Right lobe of liver (tissue), 6 donors: ENCODE measurements at regions not wholly inside any gene's neighbourhood (a gene's known extent, or its start where the extent isn't known, plus 50 kb on each side); places are given as distances from the start of the nearest gene placed in this dataset.

Source experiments
- ATAC-seq, 4 donors: fragments of 200-7000 bp; cut with Tn5 transposase; one replicate each; pipeline ENCODE4 v1.9.1; 2020; ENCODE audit warnings: mild to moderate bottlenecking in 4 of 4, moderate library complexity in 4 of 4
- DNase-seq, 3 donors: peaks; one replicate each; pipeline ENCODE4 v3.0.0-alpha.2; 2020
- H3K27ac ChIP-seq, 3 donors: fragments of 200-600 bp; one replicate each; pipeline ENCODE4 v1.8.0; 2022
- H3K27me3 ChIP-seq, 2 donors: fragments of 200-600 bp; one replicate each; pipeline ENCODE4 v1.8.0; 2022
- H3K36me3 ChIP-seq, 4 donors: fragments of 200-600 bp; sonication (generic) in 1 of 4; one replicate each; pipeline versions ENCODE4 v1.5.1 to v1.8.0; 2017 to 2022; ENCODE audit warnings: control low read depth in 1 of 4
- H3K4me1 ChIP-seq, 4 donors: fragments of 200-600 bp; sonication (generic) in 1 of 4; one replicate each; pipeline versions ENCODE4 v1.5.1 to v1.8.0; 2017 to 2022; ENCODE audit warnings: control low read depth in 1 of 4
- H3K4me3 ChIP-seq, 3 donors: fragments of 200-600 bp; one replicate each; pipeline ENCODE4 v1.8.0; 2022
- H3K9me3 ChIP-seq, 4 donors: fragments of 200-600 bp; sonication (generic) in 1 of 4; one replicate each; pipeline versions ENCODE4 v1.5.1 to v1.8.0; 2017 to 2022; ENCODE audit warnings: control low read depth in 1 of 4
- CTCF ChIP-seq, 4 donors: fragments of 200-600 bp in 3 of 4; fragments of 450-650 bp in 1 of 4; IDR thresholded peaks; one replicate each; pipeline versions ENCODE4 v1.5.1 to v1.8.0; 2016 to 2022; ENCODE audit warnings: antibody characterized with exemption in 4 of 4, mild to moderate bottlenecking in 2 of 4
- POLR2A ChIP-seq: fragments of 450-650 bp; IDR thresholded peaks from one replicate; pipeline ENCODE4 v1.6.1; 2017; ENCODE audit warnings: antibody characterized with exemption, mild to moderate bottlenecking
- WGBS: methylation state at CpG from one replicate; pipeline ENCODE4 v1.1.6; 2018; ENCODE audit warnings: low coverage, low lambda C conversion rate; ENCODE audit not compliant: insufficient coverage; ENCODE audit errors: missing lambda C conversion rate; 5-methylcytosine and 5-hydroxymethylcytosine counted together
- intact Hi-C, 2 donors: fragments of 100-400 bp; cut with DNase I; formaldehyde crosslinking; loops; one replicate each; pipeline versions ENCODE4 v1.11.2 to v1.14.1; 2022
- donor health status: DM: no; HTN: yes; CAD: no.
- donor health status: DM: no; HTN: no; CAD: no.
- donor health status: DM: no; HTN: no; CAD: no.
- donor health status: DM: no; HTN: yes; CAD: no.
- donor health status: DM: no; HTN: yes; CAD: no.

GRCh38 chr10:88080213-88080612 is 216.8 kb downstream of the PTEN start:
- Histone ChIP-seq H3K4me1 (peaks cover 0 to 51% (median 18%) of the 10 kb centered on the region in 4 donors), H3K27ac (peak overlapping the region; percentile 21 to 84 (median 62)), H3K36me3 (no peaks in the 10 kb centered on the region), H3K4me3 (no peak overlapping the region), H3K27me3 (no peaks in the 10 kb centered on the region), H3K9me3 (no peaks in the 10 kb centered on the region)
- intact Hi-C loops = no loop called here
- 3% methylated on average over 3 of the region's 3 CpGs for WGBS
- no peak for TF ChIP-seq POLR2A
- no peak for TF ChIP-seq CTCF (IDR thresholded peaks at IDR 0.05)
- DNase-seq = no peak
- peak; percentile 88 to 96 (median 91) for ATAC-seq

GRCh38 chr10:88081457-88082054 is 218.1 kb downstream of the PTEN start:
- H3K9me3 ChIP-seq = no peaks in the 10 kb centered on the region
- peak overlapping the region; percentile 48 to 84 (median 62) for H3K27ac ChIP-seq
- H3K36me3 ChIP-seq = no peaks in the 10 kb centered on the region
- no peaks in the 10 kb centered on the region for H3K27me3 ChIP-seq
- intact Hi-C loops = no loop called here
- DNase-seq (no peak), ATAC-seq (peak; percentile 65 to 76 (median 70))
- TF ChIP-seq CTCF (IDR thresholded peaks at IDR 0.05) = no peak
- no peak for TF ChIP-seq POLR2A
- no peak overlapping the region for H3K4me3 ChIP-seq
- H3K4me1 ChIP-seq = peaks cover 0 to 52% (median 18%) of the 10 kb centered on the region in 4 donors
- 28% methylated on average over 3 of the region's 3 CpGs for WGBS

- no peak for ATAC-seq
- Histone ChIP-seq H3K27me3 (no peaks in the 10 kb centered on the region), H3K4me1 (peaks cover 0 to 55% (median 18%) of the 10 kb centered on the region in 4 donors), H3K36me3 (no peaks in the 10 kb centered on the region), H3K4me3 (no peak overlapping the region), H3K9me3 (no peaks in the 10 kb centered on the region), H3K27ac (peak overlapping the region; percentile 4 to 84 (median 62))
- intact Hi-C loops = no loop called here
- no peak for DNase-seq
- WGBS = 92% methylated on average over 2 of the region's 3 CpGs
- TF ChIP-seq POLR2A (no peak), CTCF (IDR thresholded peaks at IDR 0.05) (no peak)
These were observed 219.0 kb downstream of the PTEN start for GRCh38 chr10:88082391-88082790.

- WGBS = 10% methylated on average over 1 of the region's 1 CpG
- no peak for TF ChIP-seq CTCF (IDR thresholded peaks at IDR 0.05)
- no peak for TF ChIP-seq POLR2A
- DNase-seq (no peak), ATAC-seq (peak in 3 of 4 donors; percentile 6 to 19 (median 13))
- Histone ChIP-seq H3K27me3 (no peaks in the 10 kb centered on the region), H3K36me3 (no peaks in the 10 kb centered on the region), H3K4me1 (peaks cover 0 to 55% (median 18%) of the 10 kb centered on the region in 4 donors), H3K27ac (peak overlapping the region in 2 of 3 donors; percentile 4 to 62), H3K4me3 (no peak overlapping the region), H3K9me3 (no peaks in the 10 kb centered on the region)
- intact Hi-C loops = no loop called here
These were observed 219.6 kb downstream of the PTEN start for GRCh38 chr10:88082806-88083596.
